ENCODE measurements at regions not wholly inside any gene's neighbourhood (a gene's known extent, or its start where the extent isn't known, plus 50 kb on each side); places are given as distances from the start of the nearest gene placed in this dataset.

DNA sequence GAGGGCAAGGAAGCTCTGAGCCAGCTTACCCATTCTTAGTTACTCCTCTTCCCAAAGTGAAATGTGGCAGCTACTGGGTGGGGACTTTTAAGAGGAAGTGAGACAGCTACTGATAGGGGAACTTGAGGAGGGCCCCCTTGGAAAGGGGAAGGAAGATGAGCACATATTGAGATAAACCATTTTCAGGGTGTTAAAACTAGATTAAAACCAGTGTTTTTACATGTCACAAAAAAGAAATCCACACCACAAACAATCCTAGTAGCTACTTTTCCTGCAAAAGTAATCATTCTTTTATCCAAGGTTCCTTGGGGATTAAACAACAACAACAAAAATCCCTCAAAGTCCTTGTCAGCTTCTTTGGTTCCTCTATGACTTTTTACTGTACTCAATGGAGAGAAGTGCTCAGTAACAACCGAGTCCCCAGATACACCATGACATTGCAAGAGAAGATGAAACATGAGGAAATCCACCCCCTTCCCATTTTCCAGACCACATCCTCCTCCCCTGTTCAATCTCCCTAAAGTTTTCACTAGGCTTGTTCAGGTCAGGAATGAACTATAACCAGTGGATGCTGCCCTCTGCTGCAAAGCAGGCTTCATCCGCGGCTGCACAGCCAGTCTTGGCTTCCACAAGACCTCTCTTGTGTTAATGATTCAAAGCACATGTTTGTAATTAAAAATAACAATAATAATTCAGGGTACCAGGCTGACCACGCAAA, 113.5 kb upstream of the TMEM164 start:
- TF ChIP-seq, protein P1, sequence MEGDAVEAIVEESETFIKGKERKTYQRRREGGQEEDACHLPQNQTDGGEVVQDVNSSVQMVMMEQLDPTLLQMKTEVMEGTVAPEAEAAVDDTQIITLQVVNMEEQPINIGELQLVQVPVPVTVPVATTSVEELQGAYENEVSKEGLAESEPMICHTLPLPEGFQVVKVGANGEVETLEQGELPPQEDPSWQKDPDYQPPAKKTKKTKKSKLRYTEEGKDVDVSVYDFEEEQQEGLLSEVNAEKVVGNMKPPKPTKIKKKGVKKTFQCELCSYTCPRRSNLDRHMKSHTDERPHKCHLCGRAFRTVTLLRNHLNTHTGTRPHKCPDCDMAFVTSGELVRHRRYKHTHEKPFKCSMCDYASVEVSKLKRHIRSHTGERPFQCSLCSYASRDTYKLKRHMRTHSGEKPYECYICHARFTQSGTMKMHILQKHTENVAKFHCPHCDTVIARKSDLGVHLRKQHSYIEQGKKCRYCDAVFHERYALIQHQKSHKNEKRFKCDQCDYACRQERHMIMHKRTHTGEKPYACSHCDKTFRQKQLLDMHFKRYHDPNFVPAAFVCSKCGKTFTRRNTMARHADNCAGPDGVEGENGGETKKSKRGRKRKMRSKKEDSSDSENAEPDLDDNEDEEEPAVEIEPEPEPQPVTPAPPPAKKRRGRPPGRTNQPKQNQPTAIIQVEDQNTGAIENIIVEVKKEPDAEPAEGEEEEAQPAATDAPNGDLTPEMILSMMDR (IDR thresholded peaks at IDR 0.05), result no peak

GRCh38 chrX:109890300-109890699, 112.6 kb upstream of the TMEM164 start:
- TF ChIP-seq, protein P1 (IDR thresholded peaks at IDR 0.05), result no peak

- TF ChIP-seq, protein P1 (IDR thresholded peaks at IDR 0.05), result peak; percentile 77
These were observed 111.9 kb upstream of the TMEM164 start for GRCh38 chrX:109890910-109891502.

- TF ChIP-seq, protein P1 (IDR thresholded peaks at IDR 0.05), result no peak
These were observed 100.2 kb upstream of the TMEM164 start for GRCh38 chrX:109902665-109903064.

DNA sequence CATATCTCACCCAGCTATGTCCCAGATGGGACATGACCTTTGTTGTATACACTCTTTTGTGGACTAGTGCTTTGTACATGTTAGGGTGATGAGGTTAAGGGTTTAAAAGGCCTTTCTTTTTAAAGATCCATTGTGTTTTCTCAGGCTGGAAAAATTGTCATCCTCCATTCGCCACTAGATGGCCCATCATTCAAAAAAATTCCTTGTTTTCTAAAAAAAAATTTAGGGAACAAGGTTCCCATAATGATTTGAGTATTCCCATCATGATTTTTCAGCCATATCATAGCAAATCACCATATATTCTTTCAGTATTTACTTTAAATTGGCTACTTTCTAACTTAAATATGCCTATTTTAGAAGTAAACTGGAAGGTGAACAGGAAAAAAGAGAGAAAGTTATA, 91.9 kb upstream of the TMEM164 start:
- TF ChIP-seq, protein P1 (IDR thresholded peaks at IDR 0.05), result peak; percentile 55

DNA sequence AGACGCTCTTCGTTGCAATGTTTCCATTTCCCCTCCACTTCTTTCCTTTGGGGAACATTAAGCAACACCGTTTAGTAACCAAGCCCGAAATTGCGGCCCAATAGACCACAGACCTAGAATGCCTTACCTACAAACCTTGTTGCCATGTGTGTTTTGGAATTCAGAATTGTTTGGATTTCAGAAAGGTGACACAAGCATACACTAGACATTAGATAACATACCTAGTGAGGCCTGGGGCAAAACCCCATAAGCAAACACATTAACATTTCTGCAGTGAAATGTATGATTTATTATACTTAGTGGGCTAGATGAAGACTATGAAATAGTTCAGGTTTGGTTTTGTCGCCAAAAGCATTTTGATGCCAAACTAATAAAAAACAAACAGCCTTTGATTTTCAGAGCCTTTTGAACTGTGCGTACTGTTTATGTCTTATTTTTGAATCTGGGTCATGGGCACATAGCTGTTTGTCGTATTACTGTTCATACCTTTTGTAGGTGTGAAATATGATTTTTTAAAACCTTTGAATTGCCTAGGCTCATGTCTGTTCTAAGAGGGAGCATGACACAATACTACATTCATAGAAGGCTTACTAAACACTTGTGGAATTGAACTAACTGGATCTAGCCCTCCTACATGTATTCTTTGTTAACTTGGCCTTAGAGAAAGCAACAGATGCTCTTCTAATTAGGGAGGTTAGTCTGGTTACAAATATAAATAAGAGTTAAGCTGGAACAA, 88.6 kb upstream of the TMEM164 start:
- TF ChIP-seq, protein P1 (IDR thresholded peaks at IDR 0.05), result no peak

DNA sequence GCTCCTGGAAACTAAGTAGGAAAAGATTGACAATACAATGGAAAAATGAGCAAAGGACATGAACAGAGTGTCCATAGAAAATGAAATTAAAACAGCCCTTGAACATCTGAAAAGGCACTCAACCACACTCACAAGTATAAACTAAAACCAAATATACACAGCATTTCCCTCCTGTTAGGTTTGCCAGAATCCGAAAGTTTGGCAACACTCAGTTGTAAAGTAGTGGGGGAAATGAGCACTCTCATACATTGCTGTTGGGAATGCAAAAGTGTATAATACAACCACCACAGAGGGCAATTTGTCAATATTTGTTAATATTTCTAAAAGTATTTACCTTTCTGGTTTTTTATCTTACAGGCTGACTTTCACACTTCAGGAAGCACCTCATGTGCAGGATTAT, 84.2 kb upstream of the TMEM164 start:
- TF ChIP-seq, protein P1 (IDR thresholded peaks at IDR 0.05), result no peak
